SK-N-SH treated with all-trans-retinoic acid at 6 μM for 48 hours (cell line): ENCODE measurements at regions not wholly inside any gene's neighbourhood (a gene's known extent, or its start where the extent isn't known, plus 50 kb on each side); places are given as distances from the start of the nearest gene placed in this dataset.

Experiments used
- ATAC-seq: fragments of 200-7000 bp; cut with Tn5 transposase; 3 replicates; pipeline ENCODE4 v1.9.1; 2020; ENCODE audit warnings: mild to moderate bottlenecking, moderate library complexity
- ARNTL ChIP-seq: fragments of 450-650 bp; formaldehyde crosslinking; IDR thresholded peaks from 2 replicates; pipeline ENCODE4 v1.5.0; 2020; ENCODE audit warnings: low read depth, mild to moderate bottlenecking, moderate library complexity, borderline replicate concordance
- BACH2 ChIP-seq: fragments of 250-450 bp; sonication (Bioruptor Pico); IDR thresholded peaks from 2 replicates; pipeline ENCODE4 v1.9.0; 2021; ENCODE audit warnings: mild to moderate bottlenecking, borderline replicate concordance
- CSDC2 ChIP-seq: fragments of 250-450 bp; sonication (Bioruptor Pico); IDR thresholded peaks from 2 replicates; pipeline ENCODE4 v1.5.0; 2020; ENCODE audit warnings: mild to moderate bottlenecking, moderate library complexity
- CSRNP3 ChIP-seq: fragments of 250-450 bp; sonication (Bioruptor Pico); IDR thresholded peaks from 2 replicates; pipeline ENCODE4 v1.5.1; 2021; ENCODE audit warnings: mild to moderate bottlenecking, moderate library complexity
- ESRRG ChIP-seq: fragments of 250-450 bp; sonication (Bioruptor Pico); IDR thresholded peaks from 2 replicates; pipeline ENCODE4 v1.6.1; 2021; ENCODE audit warnings: mild to moderate bottlenecking
- GLIS3 ChIP-seq: fragments of 250-450 bp; sonication (Bioruptor Pico); IDR thresholded peaks from 2 replicates; pipeline ENCODE4 v1.5.0; 2020; ENCODE audit warnings: mild to moderate bottlenecking, moderate library complexity
- ISL1 ChIP-seq: fragments of 250-450 bp; sonication (Bioruptor Pico); IDR thresholded peaks from 2 replicates; pipeline ENCODE4 v2.1.2; 2022; ENCODE audit warnings: mild to moderate bottlenecking, moderate library complexity
- OSR1 ChIP-seq: fragments of 250-450 bp; sonication (Bioruptor Pico); IDR thresholded peaks from 2 replicates; pipeline ENCODE4 v1.8.0; 2022; ENCODE audit warnings: moderate library complexity, mild to moderate bottlenecking, inconsistent platforms
- PATZ1 ChIP-seq: fragments of 250-450 bp; sonication (Bioruptor Pico); IDR thresholded peaks from 2 replicates; pipeline ENCODE4 v1.8.0; 2020; ENCODE audit warnings: mild to moderate bottlenecking, moderate library complexity, borderline replicate concordance
- POU6F1 ChIP-seq: fragments of 250-450 bp; sonication (Bioruptor Pico); IDR thresholded peaks from 2 replicates; pipeline ENCODE4 v1.8.0; 2021; ENCODE audit warnings: low read depth, mild to moderate bottlenecking, moderate library complexity, borderline replicate concordance
- PPARA ChIP-seq: fragments of 250-450 bp; sonication (Bioruptor Pico); IDR thresholded peaks from 2 replicates; pipeline ENCODE4 v1.5.0; 2020; ENCODE audit warnings: mild to moderate bottlenecking, borderline replicate concordance
- RARB ChIP-seq: fragments of 250-450 bp; sonication (Bioruptor Pico); IDR thresholded peaks from 2 replicates; pipeline ENCODE4 v1.8.0; 2021; ENCODE audit warnings: mild to moderate bottlenecking, moderate library complexity
- TOX ChIP-seq: fragments of 250-450 bp; sonication (Bioruptor Pico); IDR thresholded peaks from 2 replicates; pipeline ENCODE4 v1.8.0; 2021; ENCODE audit warnings: mild to moderate bottlenecking, moderate library complexity, borderline replicate concordance
- ZC3H10 ChIP-seq: fragments of 250-450 bp; sonication (Bioruptor Pico); IDR thresholded peaks from 2 replicates; pipeline ENCODE4 v1.5.1; 2021; ENCODE audit warnings: mild to moderate bottlenecking, moderate library complexity
- ZFP3 ChIP-seq: fragments of 250-450 bp; sonication (Bioruptor Pico); IDR thresholded peaks from 2 replicates; pipeline ENCODE4 v1.5.0; 2020; ENCODE audit warnings: mild to moderate bottlenecking, moderate library complexity
- ZNF565 ChIP-seq: fragments of 450-650 bp; formaldehyde crosslinking; conservative IDR thresholded peaks from 2 replicates; pipeline ENCODE4 v1.5.0; 2020; ENCODE audit warnings: low read depth, mild to moderate bottlenecking, moderate library complexity
- ZNF70 ChIP-seq: fragments of 450-650 bp; formaldehyde crosslinking; IDR thresholded peaks from 2 replicates; pipeline ENCODE4 v1.5.0; 2020; ENCODE audit warnings: mild to moderate bottlenecking, moderate library complexity
- ZNF8 ChIP-seq: fragments of 450-650 bp; formaldehyde crosslinking; IDR thresholded peaks from 2 replicates; pipeline ENCODE4 v1.5.0; 2020; ENCODE audit warnings: mild to moderate bottlenecking, moderate library complexity
- TF ChIP-seq, protein P1 (sequence below): fragments of 250-450 bp; sonication (Bioruptor Pico); IDR thresholded peaks from 2 replicates; pipeline ENCODE4 v1.5.1; 2020; ENCODE audit warnings: low read depth, mild to moderate bottlenecking, moderate library complexity
- TF ChIP-seq, protein P2 (sequence below): fragments of 250-450 bp; sonication (Bioruptor Pico); IDR thresholded peaks from 2 replicates; pipeline ENCODE4 v1.5.0; 2020; ENCODE audit warnings: mild to moderate bottlenecking, moderate library complexity

DNA sequence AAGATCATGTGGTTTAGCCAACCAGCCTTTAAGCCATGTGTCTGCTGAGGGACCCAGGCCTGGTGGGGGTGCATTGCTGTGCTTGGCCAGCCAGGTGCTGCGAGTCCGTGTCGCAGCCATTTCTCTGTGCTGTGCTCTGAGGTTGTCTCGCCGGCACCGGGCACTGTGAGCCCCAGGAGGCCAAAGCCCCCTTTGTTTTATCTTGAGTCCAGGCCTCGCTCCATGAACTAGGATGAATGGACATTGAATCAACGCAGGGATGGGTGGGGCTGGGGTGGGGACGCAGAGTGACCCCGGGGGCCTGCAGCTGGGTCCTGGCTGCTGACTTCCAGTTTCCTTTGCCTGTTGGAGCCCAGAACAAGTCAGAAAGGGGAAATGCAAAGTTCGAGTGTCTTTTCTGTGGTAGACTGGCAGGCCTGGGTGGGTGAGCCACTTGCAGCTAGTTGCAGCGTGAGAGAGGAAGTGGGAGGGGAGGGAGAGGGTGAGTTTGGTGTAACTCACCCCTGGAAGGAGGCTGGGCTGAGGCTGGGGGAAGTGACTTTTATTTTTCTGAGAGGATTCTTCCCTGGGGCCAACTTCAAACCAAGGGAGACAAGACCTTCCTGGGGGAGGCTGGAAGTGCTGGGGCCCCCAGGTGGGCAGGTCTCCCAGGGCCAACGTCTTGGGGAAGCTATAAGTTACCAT is 324.7 kb downstream of the SEC14L1 start:
- peak; percentile 71 for ATAC-seq
- TF ChIP-seq PATZ1 (CRISPR knock-in tag) (no peak), ARNTL (no peak), ISL1 (CRISPR knock-in tag) (no peak), PPARA (CRISPR knock-in tag) (no peak), CSDC2 (CRISPR knock-in tag) (no peak), OSR1 (CRISPR knock-in tag) (no peak), ZNF565 (no peak), GLIS3 (CRISPR knock-in tag) (no peak), POU6F1 (CRISPR knock-in tag) (no peak), ZNF8 (CRISPR knock-in tag) (no peak), TOX (CRISPR knock-in tag) (no peak), ESRRG (no peak), ZC3H10 (no peak), RARB (CRISPR knock-in tag) (no peak), ZNF70 (CRISPR knock-in tag) (no peak), ZFP3 (CRISPR knock-in tag) (no peak)
- TF ChIP-seq, protein P1, sequence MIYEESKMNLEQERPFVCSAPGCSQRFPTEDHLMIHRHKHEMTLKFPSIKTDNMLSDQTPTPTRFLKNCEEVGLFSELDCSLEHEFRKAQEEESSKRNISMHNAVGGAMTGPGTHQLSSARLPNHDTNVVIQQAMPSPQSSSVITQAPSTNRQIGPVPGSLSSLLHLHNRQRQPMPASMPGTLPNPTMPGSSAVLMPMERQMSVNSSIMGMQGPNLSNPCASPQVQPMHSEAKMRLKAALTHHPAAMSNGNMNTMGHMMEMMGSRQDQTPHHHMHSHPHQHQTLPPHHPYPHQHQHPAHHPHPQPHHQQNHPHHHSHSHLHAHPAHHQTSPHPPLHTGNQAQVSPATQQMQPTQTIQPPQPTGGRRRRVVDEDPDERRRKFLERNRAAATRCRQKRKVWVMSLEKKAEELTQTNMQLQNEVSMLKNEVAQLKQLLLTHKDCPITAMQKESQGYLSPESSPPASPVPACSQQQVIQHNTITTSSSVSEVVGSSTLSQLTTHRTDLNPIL = no peak
- TF ChIP-seq, protein P2, sequence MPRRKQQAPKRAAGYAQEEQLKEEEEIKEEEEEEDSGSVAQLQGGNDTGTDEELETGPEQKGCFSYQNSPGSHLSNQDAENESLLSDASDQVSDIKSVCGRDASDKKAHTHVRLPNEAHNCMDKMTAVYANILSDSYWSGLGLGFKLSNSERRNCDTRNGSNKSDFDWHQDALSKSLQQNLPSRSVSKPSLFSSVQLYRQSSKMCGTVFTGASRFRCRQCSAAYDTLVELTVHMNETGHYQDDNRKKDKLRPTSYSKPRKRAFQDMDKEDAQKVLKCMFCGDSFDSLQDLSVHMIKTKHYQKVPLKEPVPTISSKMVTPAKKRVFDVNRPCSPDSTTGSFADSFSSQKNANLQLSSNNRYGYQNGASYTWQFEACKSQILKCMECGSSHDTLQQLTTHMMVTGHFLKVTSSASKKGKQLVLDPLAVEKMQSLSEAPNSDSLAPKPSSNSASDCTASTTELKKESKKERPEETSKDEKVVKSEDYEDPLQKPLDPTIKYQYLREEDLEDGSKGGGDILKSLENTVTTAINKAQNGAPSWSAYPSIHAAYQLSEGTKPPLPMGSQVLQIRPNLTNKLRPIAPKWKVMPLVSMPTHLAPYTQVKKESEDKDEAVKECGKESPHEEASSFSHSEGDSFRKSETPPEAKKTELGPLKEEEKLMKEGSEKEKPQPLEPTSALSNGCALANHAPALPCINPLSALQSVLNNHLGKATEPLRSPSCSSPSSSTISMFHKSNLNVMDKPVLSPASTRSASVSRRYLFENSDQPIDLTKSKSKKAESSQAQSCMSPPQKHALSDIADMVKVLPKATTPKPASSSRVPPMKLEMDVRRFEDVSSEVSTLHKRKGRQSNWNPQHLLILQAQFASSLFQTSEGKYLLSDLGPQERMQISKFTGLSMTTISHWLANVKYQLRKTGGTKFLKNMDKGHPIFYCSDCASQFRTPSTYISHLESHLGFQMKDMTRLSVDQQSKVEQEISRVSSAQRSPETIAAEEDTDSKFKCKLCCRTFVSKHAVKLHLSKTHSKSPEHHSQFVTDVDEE (CRISPR knock-in tag) = no peak

DNA sequence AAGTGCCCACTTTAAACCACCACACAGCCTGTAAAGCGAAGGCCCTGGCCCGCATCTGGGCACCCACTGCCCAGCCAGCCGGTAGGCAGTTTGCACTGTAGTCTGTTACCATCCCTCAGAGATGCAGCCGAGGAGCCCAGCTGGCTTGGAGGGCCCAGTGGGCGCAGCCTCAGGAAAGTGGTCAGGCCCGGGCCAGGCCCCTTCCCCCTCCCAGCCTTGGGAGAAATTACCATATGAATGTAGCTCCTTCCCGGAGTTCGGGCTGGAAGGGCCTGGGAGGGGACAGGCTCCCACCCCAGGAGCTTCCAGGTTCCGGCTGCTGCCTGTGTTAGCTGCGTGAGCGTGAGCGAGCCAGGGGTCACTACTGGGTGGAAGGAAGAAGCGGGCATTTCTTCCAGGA is 325.4 kb downstream of the SEC14L1 start:
- no peak for ATAC-seq
- TF ChIP-seq ZC3H10 (no peak), TOX (CRISPR knock-in tag) (no peak), ZFP3 (CRISPR knock-in tag) (no peak), BACH2 (CRISPR knock-in tag) (no peak), CSRNP3 (CRISPR knock-in tag) (no peak)

GRCh38 chr17:77466596-77467223 is 325.9 kb downstream of the SEC14L1 start:
- TF ChIP-seq TOX (CRISPR knock-in tag) = no peak
- ATAC-seq = no peak
